NCI-H526 (cell line): ENCODE measurements at regions not wholly inside any gene's neighbourhood (a gene's known extent, or its start where the extent isn't known, plus 50 kb on each side); places are given as distances from the start of the nearest gene placed in this dataset.

Experiments used
- DNase-seq, 2 experiments: peaks; one replicate each; lab custom pipeline; 2025; lab: John Stamatoyannopoulos, UW

DNA sequence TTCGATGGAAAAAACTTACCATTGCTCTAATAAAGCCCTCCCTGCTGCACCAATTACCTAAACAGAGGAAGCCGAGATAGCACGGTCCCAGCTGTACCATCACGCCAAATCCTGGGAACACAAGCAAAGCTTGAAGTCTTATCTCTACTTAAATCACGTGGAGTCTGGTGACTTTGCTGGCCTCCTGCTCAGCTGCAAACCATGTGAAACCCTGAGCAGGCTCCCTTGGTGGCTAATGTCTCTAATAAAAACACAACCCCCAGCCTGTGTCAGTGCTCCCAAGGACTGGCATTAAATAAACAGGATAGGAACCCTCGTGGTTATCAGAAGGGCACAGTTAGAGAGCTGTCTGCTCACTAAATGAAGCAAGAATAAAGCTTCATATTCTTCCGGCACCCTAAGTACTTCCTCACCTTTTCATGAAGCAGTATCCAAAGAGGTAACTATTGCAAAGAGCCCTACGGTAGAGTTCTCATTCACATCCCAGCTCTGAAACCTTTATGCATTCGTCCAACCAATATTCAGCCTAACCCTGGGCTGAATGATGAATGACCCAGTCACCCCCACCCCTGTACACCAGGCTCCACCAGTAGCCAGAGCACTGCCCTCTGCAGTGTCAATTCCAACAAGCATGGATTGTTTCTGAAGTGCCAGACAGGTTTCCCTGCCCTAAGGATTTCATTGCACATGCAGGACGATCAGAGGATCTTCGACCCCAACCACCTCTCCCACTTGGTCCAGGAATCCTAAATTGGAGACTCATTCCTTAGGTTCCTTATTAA, 452.7 kb upstream of the TMPO start:
- no peak for DNase-seq

GRCh38 chr12:98064501-98064900, 450.9 kb upstream of the TMPO start:
- no peak for DNase-seq

- DNase-seq, result no peak
These were observed 447.6 kb upstream of the TMPO start for GRCh38 chr12:98067795-98068194.

GRCh38 chr12:98073610-98074009, 441.8 kb upstream of the TMPO start:
- DNase-seq, result no peak

DNA sequence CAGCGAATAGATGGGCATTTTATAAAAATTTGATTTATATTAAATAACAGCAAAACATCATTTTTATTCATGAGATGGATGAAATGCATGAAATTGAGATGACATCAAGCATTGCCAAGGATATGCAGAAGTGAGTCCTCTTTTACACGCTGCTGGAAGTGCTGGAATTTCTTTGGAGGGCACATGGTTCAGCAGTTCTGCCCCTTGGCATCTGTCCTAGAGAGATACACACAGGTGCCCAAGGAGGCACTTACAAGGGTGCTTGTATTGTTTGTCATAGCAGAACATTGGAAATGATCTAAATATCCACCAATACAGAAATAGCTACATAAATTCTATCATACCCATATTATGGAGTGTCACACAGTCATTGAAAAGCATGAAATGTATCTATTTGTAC, 441.1 kb upstream of the TMPO start:
- no peak for DNase-seq

DNA sequence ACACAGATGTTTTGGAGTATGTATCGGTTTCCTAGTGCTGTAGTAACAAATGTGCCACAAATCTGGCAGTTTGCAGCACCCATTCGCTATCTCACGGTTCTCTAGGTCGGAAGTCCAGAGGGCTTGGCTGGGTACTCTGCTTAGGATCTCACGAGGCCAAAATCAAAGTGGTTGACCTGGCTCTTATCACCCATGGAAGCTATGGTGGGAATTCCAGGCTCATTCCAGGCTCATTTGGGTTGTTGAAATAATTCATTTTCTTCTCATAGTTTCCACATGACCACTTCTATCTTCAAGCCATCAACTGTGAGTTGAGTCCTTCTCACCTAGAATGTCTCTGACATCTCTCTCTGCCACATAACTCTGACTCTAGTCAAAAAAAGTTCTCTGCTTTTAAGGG, 431.0 kb upstream of the TMPO start:
- no peak for DNase-seq

GRCh38 chr12:98085046-98085755, 430.2 kb upstream of the TMPO start:
- DNase-seq, result no peak

DNA sequence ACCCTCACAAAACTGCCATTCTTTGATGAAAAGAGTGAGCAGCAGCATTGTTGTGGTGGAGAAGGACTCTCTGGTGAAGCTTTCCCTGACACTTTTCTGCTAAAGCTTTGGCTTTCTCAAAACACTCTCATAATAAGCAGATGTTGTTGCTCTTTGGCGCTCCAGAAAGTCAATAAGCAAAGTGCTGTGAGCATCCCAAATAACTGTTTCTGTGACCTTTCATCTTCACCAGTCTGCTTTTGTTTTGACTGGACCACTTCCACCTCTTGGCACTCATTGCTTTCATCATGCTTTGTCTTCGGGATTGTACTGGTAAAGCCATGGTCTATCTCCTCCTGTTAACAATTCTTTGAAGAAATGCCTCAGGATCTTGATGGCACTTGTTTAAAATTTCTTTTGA, 424.7 kb upstream of the TMPO start:
- no peak for DNase-seq

GRCh38 chr12:98096436-98096835, 419.0 kb upstream of the TMPO start:
- DNase-seq, result no peak

- DNase-seq, result no peak
These were observed 409.2 kb upstream of the TMPO start for GRCh38 chr12:98106031-98106683.

DNA sequence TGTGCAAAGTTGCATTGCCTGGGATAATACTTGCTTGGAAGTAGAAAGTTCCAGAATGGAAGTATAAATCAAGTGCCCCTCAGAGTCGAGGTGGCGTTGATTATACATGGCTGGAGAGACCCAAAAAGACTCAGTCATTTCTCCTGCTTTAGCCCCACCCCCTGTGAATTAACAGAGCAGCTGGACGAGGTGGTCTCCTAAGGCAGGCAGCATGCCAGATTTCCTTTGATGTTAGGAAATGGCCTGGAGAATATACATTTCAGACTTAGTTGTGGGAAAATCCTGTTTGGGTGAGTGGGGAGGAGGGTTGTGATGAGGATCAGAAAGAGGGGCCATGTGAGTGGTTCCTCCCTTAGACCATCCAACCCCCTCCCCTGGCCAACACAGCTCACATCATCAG, 406.1 kb upstream of the TMPO start:
- no peak for DNase-seq

GRCh38 chr12:98110536-98110935, 404.9 kb upstream of the TMPO start:
- no peak for DNase-seq

DNA sequence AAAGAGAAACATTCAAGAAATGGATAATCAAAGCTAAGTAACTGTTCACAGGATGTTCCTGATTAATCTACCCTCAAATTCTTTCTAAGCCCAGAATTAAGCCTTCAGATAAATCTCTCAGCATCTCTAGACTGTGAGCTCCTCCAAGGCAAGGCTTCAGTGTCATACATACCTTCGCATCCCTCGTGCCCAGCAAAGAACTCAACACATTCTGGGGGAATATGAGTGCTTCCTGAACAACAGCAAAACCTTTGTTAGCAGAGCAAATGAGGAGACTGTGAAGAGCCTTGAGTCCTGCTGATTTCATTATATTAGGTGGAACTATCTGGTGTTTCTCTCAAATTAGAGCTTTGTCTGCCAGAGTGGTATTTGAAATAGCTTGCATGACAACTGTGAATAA, 401.8 kb upstream of the TMPO start:
- no peak for DNase-seq

- DNase-seq, result no peak
These were observed 393.4 kb upstream of the TMPO start for GRCh38 chr12:98121963-98122362.

GRCh38 chr12:98123021-98123461, 392.3 kb upstream of the TMPO start:
- DNase-seq, result no peak

DNA sequence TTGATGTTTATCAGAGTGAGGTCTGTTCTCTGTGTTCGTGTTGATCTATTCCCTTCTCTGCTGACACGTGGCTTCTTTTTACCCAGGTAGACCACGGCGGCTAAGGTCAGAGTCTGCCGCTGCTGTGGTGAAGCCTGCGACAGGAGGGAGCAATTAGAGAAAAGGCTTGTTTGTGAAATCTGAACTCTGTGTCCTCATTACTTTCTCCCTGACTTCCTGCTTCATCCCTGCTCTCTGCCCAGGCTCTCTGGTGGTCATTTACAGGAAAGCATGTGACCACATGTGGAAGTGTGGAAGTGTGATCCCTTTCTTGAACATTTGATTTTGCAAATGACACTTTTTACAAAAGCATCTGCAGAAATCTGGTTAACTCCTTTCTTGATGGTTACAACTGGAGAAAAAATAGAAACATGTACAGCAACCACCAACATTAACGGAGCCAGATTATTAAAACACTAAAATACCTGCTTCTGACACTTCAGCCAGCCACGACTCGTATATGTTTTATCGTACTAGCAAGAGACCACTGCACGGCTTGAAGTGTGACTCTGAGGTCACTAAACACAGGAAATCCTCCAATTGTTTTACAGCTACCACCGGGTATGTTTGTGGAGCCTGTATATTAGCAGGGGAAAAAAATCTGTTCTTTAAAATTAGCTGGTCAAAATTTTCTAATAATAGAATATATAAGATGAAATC, 388.6 kb upstream of the TMPO start:
- no peak for DNase-seq

DNA sequence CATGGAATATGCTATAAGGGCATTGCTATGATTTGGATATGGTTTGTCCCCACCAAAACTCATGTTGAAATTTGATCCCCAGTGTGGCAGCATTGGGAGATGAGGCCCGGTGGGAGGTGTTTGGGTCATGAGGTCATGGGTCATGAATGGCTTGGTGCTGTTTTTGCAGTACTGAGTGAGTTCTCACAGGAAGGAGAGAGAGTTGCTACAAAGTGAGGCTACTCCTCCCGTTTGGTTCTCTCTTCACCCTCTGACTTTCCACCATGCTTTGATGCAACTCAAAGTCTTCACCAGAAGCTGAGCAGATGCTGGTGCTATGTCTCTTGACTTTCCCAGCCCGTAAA, 388.1 kb upstream of the TMPO start:
- no peak for DNase-seq

DNA sequence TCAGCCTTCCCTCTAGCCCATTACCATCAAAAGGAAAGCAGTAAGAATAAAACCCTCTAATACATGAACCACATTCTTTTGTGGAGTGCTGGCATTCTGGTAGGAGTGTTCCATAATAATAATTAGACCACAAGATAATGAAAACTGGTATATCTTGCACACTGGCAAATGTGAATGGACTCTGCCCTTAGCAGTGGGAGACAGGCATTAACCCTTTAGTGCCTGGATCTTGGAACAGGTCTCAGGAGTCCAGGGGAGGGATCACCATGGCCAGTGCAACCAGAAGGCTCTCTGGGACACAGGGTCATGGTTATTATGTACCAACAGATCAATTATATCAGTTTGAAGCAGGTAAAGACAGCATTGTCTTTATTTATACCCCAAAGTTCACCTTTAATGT, 387.5 kb upstream of the TMPO start:
- DNase-seq, result peak in 1 of 2 experiments; percentile 29

- no peak for DNase-seq
These were observed 378.8 kb upstream of the TMPO start for GRCh38 chr12:98136544-98136943.

DNA sequence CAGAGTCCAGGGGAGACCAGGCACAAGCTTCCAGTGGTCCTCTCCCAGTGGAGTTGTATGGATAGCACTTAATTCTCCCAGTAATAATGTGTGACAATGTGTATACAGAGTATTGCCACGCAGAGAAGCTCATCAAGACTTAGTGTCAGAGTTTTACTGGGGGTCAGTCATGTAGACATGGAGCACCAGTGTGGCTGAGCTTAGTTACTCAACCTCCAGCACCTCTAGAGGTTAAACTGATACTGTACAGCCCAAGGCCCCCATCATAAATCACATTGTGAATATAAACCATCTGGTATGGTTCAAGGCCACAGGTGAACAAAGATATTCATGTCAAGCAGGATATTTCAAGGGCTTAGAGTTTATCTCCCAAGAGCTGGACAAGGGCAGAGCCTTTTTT, 378.1 kb upstream of the TMPO start:
- no peak for DNase-seq

DNA sequence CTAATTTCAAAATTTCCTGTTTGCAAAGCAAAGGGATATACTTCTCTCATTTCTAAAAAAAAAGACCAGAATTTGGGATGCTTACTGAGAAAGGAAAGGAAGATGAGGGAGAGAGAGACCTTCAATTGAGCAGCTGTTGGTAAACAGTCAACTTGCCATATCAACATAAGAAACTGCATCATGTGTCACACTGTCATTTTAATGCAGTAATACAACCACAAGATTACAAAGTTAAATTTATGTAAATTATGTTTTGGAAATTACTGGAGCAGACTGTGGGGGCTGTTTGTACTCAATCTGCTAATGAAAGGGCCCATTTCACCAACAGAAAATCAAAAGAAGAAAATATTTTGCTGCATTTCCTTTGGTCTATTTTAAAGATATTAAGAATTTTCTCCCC, 370.4 kb upstream of the TMPO start:
- DNase-seq, result peak; percentile 46 to 71

GRCh38 chr12:98146043-98146442, 369.3 kb upstream of the TMPO start:
- DNase-seq, result peak in 1 of 2 experiments; percentile 22

DNA sequence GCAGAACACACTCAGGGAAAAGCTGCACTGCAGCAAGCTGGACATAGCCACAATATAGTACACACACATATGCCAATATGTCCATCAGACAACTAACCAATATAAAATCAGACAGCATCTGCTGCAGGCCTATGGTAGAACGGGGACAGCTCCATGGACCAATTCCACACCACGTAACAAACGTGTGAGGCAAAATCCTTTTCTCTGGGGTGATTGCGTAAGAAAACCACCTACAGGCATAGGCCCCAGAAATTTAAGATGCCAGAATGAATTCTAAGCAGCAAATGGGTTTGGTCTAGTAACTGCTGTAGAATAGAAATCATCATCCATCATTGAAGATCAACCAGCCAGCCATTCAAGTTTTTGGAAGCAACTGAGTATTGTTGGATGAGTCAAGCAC, 368.9 kb upstream of the TMPO start:
- no peak for DNase-seq
